ENCODE measurements at regions not wholly inside any gene's neighbourhood (a gene's known extent, or its start where the extent isn't known, plus 50 kb on each side); places are given as distances from the start of the nearest gene placed in this dataset.

- Histone ChIP-seq H4K20me1 (ENCODE audit: insufficient read depth, low read length) (no peaks in the 10 kb centered on the region), H3K79me1 (ENCODE audit: low read depth in 1 of 2, low read length in 2 of 2) (no peaks in the 10 kb centered on the region), H3K56ac (ENCODE audit: extremely low read depth, insufficient read depth, low read length) (no peak overlapping the region), H3K4me2 (ENCODE audit: low read depth, low read length) (no peak overlapping the region), H2AK5ac (ENCODE audit: low read depth, low read length) (no peak overlapping the region), H4K91ac (ENCODE audit: insufficient read depth, low read depth, low read length) (no peak overlapping the region), H3K18ac (ENCODE audit: low read depth, low read length) (no peak overlapping the region), H2BK15ac (ENCODE audit: low read depth, low read length) (no peak overlapping the region), H3K4ac (ENCODE audit: low read depth, low read length) (no peak overlapping the region), H3K4me3 (ENCODE audit: insufficient read depth, low read depth, low read length) (no peak overlapping the region), H2BK120ac (ENCODE audit: low read depth, low read length) (no peak overlapping the region), H2BK5ac (ENCODE audit: low read depth, low read length, poor library complexity, severe bottlenecking) (no peak overlapping the region), H2AFZ (replicated peaks; ENCODE audit: low read length, poor library complexity) (no peak overlapping the region), H2AK9ac (replicated peaks; ENCODE audit: low read depth, low read length, poor library complexity) (no peak overlapping the region), H3K9me3 (ENCODE audit: control insufficient read depth, insufficient read depth, low read length) (no peaks in the 10 kb centered on the region; the same call in 1 of the 2 replicates), H2BK20ac (ENCODE audit: low read depth, low read length) (no peak overlapping the region), H3K14ac (replicated peaks; ENCODE audit: low read depth, low read length) (no peak overlapping the region), H4K5ac (ENCODE audit: low read depth, low read length) (no peak overlapping the region), H4K8ac (ENCODE audit: low read depth in 2 of 2, low read length in 2 of 2) (no peak overlapping the region), H3K27ac (ENCODE audit: insufficient read depth, low read length) (no peak overlapping the region), H3K4me1 (ENCODE audit: control insufficient read depth, insufficient read depth, low read length) (no peaks in the 10 kb centered on the region), H3K9me1 (ENCODE audit: insufficient read depth, low read length) (no peaks in the 10 kb centered on the region), H3K23ac (ENCODE audit: low read depth, low read length) (no peak overlapping the region), H3K9ac (ENCODE audit: low read depth, low read length) (no peak overlapping the region), H3K36me3 (ENCODE audit: control insufficient read depth, insufficient read depth, low read length) (no peaks in the 10 kb centered on the region), H3K27me3 (ENCODE audit: control insufficient read depth, insufficient read depth, low read length) (peaks cover 43% of the 10 kb centered on the region)
- DNase-seq (no peak), ATAC-seq (ENCODE audit: low read depth) (no peak)
- CTCF ChIA-PET = no interaction called here
- WGBS, 2 experiments (ENCODE audit: extremely low coverage in 2 of 2, insufficient read length in 1 of 2) = 46% methylated on average over 5 of the region's 14 CpGs; no CpG with 5 or more reads in 1 of the 2 experiments
- intact Hi-C loops (cut with micrococcal nuclease) = no loop called here
- BruUV-seq (replicated peaks) = no TSS peak
- TF ChIP-seq MAFK (IDR thresholded peaks at IDR 0.05; ENCODE audit: low read depth, low read length) = no peak
- TF ChIP-seq RAD21 (IDR thresholded peaks at IDR 0.05; ENCODE audit: low read length) = no peak
- TF ChIP-seq CTCF (conservative IDR thresholded peaks at IDR 0.05; ENCODE audit: low read depth, low read length) = no peak
- no peak for TF ChIP-seq RCOR1 (IDR thresholded peaks at IDR 0.05; ENCODE audit: insufficient replicate concordance, low read length)
- no peak for TF ChIP-seq MAZ (IDR thresholded peaks at IDR 0.05; ENCODE audit: borderline replicate concordance, low read depth, low read length)
- dilution Hi-C loops (cut with HindIII; ENCODE audit: low sequenced_read_pairs, unreplicated experiment) = no loop called here
- in situ Hi-C loops (cut with MboI; ENCODE audit: low sequenced_read_pairs) = no loop called here
- POLR2A ChIA-PET (ENCODE audit: unreplicated experiment) = no interaction called here
Observed at GRCh38 chr20:62547364-62547763, 71.6 kb upstream of the GATA5 start.

Data from IMR-90 (cell line).